Sigmoid colon (tissue), 4 donors: ENCODE measurements at regions not wholly inside any gene's neighbourhood (a gene's known extent, or its start where the extent isn't known, plus 50 kb on each side); places are given as distances from the start of the nearest gene placed in this dataset.

Experiments used
- POLR2A ChIP-seq, 2 donors: fragments of 450-650 bp; IDR thresholded peaks; one replicate each; pipeline ENCODE4 v1.6.1; 2016; ENCODE audit warnings: antibody characterized with exemption in 2 of 2, mild to moderate bottlenecking in 2 of 2, moderate library complexity in 2 of 2
- POLR2AphosphoS5 ChIP-seq, 4 donors: sonication (generic); formaldehyde crosslinking; IDR thresholded peaks; one replicate each; pipeline ENCODE4 v1.6.1; 2017; ENCODE audit warnings: antibody characterized with exemption in 4 of 4
- TF ChIP-seq, protein P1 (sequence below), 4 experiments: fragments of 450-650 bp in 3 of 4; fragments of 200-600 bp in 1 of 4; IDR thresholded peaks; one replicate each; pipeline ENCODE4 v1.5.1; 2016 to 2019; ENCODE audit warnings: antibody characterized with exemption in 4 of 4, mild to moderate bottlenecking in 3 of 4, moderate library complexity in 2 of 4

DNA sequence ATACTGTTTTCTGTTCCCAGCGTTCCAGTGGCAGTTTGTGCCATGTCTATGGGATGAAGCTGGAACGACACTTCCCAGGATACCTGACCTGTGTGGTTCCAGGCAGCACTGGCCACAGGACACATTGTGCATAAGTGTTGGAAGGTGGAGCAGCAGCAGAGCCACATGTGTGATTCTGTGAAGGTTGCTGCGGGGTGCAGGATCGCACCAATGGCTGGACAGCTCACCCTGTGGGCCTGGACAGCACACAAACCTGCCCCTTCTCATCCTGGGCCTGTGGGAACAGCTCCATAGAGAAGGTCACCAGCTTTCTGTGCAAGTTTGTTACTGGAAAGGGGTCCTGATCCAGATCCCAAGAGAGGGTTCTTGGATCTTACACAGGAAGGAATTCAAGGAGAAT is 252.2 kb upstream of the RAB6C start:
- TF ChIP-seq, protein P1, sequence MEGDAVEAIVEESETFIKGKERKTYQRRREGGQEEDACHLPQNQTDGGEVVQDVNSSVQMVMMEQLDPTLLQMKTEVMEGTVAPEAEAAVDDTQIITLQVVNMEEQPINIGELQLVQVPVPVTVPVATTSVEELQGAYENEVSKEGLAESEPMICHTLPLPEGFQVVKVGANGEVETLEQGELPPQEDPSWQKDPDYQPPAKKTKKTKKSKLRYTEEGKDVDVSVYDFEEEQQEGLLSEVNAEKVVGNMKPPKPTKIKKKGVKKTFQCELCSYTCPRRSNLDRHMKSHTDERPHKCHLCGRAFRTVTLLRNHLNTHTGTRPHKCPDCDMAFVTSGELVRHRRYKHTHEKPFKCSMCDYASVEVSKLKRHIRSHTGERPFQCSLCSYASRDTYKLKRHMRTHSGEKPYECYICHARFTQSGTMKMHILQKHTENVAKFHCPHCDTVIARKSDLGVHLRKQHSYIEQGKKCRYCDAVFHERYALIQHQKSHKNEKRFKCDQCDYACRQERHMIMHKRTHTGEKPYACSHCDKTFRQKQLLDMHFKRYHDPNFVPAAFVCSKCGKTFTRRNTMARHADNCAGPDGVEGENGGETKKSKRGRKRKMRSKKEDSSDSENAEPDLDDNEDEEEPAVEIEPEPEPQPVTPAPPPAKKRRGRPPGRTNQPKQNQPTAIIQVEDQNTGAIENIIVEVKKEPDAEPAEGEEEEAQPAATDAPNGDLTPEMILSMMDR (IDR thresholded peaks at IDR 0.05): no peak
- TF ChIP-seq POLR2A (IDR thresholded peaks at IDR 0.05): no peak
- TF ChIP-seq POLR2AphosphoS5 (IDR thresholded peaks at IDR 0.05): no peak
